Activated effector memory CD4-positive, alpha-beta T cell treated with Interleukin-2 at 50 U/mL for 16 hours (primary cell): ENCODE measurements at regions not wholly inside any gene's neighbourhood (a gene's known extent, or its start where the extent isn't known, plus 50 kb on each side); places are given as distances from the start of the nearest gene placed in this dataset.

Experiments used
- DNase-seq: peaks from one replicate; pipeline ENCODE4 v3.0.0-alpha.2; 2020

DNA sequence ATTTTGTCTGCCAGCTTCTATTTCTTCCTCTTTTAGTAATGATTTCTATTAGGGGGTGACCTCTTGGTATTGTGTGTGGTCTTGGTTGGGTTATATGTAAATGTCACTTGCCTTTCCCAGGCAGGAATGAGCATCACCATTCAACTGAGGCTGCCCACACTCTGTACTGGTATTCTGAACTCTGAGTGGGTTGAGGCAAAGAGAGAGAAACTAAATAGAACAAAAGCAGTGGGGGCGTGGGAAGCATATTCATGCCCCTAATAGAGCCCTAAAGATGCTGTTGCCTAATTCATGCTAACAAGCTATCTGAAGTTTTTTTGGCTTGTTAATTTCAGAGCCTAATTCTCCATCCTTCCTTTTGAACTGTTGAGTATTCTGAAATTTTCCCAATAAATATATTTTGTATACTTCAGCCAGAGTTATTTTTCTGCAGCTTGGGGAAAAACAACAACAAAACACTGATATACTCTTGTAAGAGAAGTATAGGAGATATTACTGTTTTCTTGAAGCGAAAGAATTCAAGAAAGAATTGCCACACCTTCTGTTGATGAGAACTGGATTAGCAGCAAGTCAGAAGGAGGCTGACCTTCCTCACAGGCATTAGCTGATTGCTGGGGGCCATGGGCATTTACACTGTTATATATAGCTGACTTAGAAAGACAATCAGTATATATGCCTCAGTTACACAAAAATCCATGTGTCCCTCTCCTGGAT is 315.8 kb upstream of the KLF12 start:
- no peak for DNase-seq

DNA sequence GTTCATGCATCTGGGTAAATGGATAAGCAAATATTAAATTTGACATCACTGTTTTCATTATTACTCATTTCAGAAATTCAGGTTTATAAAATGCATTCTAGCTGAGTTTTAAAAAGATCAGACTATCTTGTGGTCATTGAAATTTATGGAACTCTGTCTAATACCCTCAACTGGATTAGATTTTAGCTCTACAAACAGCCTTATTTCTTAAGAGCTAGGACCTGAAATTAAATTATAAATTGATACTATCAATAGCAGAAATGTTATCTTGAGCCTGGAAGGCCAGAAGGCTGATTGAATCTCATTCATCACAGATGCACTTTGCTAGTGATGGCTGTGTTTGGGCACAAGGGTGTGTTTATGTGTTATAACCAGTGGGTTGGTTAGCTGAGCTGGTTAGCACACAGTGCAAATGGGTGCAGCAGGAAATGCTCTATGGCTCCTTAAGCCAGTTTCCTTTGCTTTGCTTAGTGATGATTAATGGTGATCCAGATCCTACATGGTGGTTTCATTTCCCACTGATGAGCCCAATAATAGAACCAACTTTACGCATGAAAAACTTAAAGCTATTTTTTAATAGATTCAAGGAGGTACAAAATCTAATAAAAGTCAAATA is 310.8 kb upstream of the KLF12 start:
- no peak for DNase-seq

DNA sequence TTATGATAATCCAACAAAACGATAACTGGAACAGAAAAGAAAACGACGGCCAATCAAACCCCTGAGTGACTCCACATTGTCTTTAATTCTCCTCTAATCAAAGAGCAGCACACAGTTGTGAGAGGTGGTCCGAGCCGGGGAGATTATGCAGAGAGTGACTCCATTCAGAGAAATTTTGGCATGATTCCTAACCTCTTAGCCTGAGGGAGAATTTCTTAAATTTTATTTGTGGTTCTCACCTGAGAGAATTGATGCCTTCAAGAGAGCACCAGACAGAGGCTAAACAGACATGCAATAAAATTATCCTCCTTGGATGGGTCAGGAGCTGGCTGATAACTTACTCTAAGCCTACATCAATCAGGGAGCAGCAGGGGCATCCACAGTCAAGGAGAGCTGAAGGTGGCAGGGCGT is 310.0 kb upstream of the KLF12 start:
- no peak for DNase-seq

DNA sequence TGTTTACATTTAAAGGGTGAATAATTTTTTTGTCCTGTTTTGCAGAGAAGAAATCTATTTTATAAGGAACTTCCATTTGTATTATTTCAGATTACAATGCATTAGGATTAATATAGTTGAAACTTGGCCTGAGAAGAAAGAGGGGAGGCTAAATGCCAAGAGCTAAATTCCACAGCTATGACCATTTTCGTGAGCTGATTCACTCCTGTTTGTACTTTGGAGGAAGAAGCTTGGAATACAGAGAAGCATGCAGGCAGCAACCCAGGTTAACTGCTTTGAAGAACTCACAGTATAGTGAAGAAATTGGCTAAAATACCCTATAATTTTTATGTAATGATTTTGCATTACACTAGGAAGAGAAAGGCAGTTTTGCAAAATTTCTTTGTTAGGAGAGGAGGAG is 309.4 kb upstream of the KLF12 start:
- no peak for DNase-seq

DNA sequence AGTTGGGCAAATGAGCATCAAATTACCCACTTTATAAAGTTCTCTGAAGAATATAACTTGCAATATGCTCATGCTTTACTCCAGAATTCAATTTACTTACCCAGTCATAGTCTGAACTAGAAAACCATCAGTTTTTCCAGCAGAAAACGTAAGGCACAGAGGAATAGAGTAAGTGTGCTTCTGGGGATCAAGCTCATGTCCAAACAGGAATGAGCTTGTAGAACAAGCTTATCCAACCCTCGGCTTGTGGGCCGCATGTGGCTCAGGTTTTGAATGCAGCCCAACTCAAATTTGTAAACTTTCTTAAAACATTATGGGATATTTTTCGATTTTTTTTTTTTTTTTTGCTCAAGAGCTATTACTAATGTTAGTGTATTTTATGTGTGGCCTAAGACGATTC is 308.5 kb upstream of the KLF12 start:
- no peak for DNase-seq

DNA sequence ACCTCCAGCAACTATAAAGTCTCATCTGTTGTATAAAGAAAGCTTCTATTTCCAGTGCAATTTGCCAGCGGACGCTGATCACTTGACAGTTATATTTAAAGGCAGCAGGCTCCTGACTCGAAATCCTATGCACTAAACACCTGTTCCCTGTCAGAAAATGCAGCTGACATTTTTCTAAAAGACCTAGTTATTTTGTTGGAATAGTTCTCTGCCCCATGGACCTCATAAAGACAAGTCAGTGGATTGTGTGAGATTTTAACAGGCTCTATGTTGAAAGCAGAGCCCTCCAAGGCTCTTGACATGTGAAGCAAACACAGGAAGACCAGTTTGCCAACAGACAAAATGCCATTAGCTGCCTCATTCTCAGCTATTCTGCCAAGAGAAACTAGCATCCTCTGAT is 304.7 kb upstream of the KLF12 start:
- no peak for DNase-seq

DNA sequence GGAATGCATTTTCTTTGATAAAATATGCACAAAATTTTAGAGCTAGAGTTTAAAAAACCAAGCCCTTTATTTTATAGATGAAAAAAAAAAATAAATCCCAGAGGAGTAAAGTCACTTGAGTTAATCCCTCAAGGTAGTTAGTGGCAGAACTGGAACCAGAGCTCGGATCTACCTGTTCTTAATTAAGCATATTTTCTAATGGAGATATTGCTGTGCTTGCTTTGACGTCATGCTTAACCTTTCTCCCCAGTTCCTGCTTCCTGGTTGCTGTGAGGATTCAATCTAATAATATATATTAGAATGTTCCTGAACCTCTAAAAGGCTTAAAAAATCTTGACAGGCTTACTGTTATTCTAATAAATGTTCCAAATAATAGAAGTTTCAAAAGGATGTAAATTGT is 300.6 kb upstream of the KLF12 start:
- DNase-seq, result no peak

DNA sequence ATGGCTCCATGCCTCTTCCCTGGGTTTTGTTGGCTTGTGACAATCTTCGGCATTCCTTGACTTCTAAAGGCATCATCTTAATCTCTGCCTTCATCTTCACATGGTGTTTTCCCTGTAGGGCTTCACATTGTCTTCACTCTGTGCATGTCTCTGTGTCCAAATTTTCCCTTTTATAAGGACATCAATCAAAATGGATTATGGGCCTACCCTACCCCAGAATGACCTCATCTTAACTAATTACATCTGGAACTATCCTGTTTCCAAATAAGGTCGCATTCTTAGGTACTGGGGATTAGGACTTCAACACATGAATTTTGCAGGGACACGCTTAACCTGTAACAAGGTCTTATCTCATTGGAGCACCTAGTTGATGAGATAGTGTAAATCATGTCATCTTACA is 290.3 kb upstream of the KLF12 start:
- DNase-seq, result no peak

DNA sequence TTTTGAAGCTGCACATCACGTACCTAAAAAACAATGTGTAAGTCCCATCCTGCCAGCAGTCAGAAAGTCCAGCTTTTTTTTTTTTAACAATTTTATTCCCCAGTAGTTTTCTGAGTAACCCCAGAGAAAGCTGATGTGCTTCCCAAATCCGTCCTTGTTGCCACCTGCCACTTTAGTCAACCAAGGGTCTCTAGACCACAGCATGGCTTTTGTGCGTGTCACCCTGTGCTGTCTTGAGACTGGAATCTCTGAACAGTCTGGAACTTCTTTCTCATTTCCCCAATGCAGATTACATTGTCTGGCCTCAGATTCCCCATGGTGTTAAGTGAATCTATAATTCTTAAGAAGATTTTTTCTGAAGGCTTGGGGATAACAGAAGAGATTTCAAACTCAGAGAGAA is 289.2 kb upstream of the KLF12 start:
- DNase-seq, result no peak

DNA sequence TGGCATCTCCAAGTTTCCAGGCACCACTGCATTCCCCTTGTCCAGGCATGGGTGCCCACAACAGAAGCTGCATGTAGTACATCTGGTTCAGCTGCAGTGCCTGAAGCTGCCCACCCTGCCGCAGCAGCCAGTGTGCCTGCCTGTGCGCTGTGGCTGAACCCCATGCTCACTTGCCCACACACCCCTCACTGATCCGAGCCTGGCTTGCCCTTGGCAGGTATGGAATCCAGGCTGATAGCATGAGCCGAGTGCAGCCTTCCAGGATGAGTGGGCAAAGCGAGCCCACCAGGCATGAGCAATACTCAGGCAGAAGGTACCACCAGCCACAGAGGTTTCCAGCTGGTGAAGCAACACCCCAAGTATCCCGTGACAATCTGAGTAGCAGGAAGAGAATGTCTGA is 280.3 kb upstream of the KLF12 start:
- no peak for DNase-seq

DNA sequence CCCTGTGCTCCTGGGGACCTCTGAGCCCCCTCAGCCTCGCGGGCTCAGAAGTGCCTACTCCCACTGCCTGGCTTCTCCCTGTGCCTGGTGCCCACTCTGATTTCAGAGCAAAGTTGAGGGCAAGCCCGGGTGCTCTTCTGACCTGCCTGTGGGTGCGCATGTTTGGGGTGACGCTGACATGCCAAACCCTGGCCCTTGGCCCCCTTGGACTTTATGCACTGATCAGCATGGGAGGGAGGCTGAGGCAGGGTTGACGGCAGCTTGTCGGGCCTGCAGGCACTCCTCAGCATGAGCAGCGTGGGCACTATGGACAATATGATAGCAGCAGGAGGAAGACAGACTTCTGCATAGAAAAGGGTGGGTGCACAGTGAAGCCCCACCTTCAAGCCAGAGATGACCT is 279.3 kb upstream of the KLF12 start:
- no peak for DNase-seq

DNA sequence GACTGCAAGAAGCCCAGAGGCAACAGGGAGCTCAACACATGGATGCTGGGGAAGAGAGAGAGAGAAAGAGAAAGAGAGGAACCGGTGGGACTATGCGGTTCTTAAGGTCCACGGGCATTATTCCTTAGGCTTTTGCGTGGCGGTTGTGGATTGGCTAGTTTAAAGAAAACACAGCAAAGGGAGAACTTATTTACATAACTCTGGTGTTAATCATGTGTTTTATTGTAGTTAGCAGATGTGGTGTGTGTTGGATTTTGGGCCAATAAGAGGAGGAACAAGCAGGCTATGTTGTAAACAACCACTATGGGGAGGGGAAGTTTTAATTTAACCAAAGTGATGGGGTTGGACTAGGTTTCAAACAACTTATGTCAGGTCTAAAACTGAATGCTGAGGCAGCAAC is 275.3 kb upstream of the KLF12 start:
- DNase-seq, result no peak

DNA sequence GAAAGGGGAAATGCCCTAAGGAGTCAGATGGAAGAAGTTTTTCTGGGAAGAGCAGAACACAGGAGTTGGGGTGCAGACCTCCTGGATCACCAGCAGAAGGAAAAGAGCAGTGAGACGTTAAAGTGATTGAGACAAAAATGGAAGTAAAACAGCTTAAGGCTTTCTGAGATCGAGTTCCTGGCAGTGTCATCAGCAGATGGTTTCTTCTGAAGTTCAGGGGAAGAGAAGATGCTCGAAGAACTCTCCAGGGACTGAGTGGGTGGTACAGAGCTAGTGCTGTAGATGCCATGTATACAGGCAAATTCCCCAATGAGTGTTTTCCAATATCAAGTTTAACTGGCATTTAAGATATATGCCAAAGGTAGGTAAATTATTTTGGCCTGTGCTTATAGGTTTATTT is 272.2 kb upstream of the KLF12 start:
- DNase-seq, result no peak

DNA sequence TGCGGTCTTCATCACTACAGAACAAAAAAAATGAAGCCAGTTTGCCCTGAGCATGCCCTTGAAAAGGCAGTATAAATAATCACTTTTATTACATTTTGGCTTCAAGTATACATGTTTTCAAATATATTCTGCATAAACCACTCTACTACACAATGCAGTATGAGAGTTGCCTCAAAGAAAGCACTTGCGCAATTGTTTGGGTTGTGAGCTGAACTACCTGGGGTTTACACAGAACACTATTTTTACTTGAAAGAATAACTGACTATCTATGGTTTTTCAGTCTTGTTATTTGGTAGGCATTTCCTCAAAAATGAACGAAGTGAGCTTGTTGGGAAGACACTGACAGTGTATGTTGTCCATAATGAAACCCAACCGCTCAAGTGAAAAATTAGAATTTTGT is 264.4 kb upstream of the KLF12 start:
- no peak for DNase-seq

DNA sequence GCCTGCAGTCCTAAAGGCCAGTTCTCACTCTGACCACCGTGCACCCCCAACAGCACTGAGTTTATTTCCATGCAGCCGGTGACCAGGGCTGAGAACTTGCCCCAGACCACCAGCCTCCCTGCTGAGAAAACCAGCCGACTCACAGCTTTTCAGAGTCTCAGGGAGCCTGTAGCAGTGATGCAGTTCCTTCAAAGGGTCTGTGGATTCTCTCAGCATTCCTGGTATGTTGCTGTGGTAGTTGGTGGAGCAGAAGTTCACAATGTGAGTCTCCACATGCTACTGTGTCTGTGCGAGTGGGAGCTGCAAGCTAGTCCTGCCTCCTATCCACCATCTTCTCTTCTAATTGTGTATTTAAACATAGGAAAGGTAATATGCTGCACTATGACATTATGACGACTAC is 254.9 kb upstream of the KLF12 start:
- no peak for DNase-seq

DNA sequence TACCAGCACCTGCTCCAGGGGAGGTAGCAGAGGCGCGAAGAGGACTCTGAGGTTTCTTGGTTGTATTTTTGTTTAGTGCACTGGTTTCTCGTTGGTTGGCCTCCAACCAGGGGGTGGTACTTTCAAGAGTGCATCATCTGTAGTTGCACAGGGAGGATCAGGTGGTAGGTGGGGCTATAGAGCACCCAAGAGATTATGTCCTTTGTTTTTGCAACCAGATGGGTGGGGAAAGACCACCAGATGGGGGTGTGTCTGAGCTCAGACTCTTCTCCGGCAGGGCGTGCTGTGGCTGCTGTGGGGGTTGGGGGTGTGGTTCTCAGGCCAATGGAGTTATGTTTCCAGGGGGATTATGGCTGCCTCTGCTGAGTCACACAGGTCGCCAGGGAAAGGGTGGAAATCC is 254.4 kb upstream of the KLF12 start:
- DNase-seq, result no peak

DNA sequence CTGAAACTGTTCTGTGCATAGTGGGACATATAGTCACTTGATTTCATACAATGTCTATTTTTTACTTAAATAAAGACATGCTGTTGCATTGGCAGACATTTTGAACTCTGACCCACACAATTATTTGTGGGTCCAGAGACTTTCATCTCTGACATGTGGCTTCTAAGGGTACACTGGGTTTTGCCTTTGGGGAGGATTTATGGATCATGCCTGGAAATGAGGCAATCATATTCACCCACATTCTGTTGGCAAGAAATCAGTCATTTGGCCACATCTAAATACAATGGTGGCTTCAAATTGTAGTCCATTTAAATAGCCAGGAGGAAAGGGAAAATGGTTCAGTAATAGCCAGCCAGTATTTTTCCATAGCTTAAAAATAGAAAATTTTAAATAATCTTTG is 238.3 kb upstream of the KLF12 start:
- no peak for DNase-seq

DNA sequence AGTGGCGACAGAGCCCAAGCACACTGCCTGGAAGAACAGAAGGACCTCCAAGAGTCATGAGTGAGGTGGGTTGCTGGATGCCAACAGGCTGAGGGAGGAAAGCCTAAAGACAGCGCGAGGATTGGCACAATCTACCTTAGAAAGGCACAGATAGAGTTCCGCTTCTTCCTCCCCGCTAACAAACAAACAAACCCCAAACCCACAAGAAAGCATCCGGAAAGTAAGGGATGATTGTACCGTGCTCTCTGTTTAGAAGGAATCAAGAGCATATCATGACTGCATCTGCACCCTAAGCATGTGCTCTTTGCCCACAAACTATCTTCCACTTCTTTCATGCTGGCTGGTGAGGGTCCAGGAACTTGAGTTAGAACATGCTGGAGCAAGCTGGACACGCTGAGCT is 233.0 kb upstream of the KLF12 start:
- DNase-seq, result no peak

DNA sequence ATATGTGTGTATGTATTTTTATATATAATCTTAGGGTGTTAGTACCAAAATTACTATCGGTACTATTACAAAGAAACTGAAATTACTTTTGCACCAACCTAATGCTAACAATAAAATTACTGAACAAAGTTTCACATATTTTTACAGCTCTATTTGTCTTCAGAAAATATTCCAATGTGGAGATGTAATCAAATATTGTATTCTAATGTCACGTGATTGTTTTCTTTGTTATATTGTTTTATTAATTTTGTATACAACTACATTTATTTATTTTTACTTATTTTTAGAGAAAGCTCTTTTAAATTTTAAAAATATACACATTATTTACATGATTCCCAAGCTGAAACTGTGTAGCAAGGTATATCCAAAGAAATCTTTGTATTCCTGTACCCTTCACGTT is 227.1 kb upstream of the KLF12 start:
- DNase-seq, result no peak

DNA sequence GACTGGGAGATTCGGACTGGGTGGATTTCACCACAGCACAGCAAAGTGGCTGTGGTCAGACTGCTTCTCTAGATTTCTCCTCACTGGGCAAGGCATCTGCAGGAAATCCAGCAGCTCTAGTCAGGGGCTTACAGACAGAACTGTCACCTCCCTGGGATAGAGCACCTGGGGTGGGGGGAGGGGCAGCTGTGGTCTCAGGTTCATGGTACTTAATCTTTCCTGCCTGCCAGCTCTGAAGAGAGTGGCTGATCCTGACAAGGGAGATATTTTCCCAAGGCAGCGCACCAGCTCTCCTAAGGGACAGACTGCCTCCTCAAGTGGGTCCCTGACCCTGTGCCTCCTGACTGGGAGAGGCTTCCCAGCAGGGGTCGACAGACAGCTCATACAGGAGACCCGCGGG is 212.8 kb upstream of the KLF12 start:
- DNase-seq, result no peak

DNA sequence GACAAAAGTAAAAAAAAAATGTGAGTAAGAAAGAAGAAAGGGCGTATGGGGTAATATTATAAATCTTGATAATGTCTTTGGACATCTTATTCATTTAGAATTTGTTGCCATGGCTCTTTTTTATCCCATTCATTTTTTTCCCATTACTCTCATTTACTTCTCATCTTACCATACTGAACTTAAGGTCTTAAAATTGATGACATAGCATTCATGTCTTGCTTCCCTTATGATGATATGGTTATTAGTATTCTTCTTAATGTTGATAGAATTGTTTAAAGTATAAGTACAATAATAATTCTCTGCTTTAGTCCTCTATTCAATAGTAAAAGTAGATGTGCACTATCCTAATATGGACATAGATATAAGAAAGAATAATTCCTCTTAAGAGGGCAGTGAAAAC is 204.1 kb upstream of the KLF12 start:
- no peak for DNase-seq

DNA sequence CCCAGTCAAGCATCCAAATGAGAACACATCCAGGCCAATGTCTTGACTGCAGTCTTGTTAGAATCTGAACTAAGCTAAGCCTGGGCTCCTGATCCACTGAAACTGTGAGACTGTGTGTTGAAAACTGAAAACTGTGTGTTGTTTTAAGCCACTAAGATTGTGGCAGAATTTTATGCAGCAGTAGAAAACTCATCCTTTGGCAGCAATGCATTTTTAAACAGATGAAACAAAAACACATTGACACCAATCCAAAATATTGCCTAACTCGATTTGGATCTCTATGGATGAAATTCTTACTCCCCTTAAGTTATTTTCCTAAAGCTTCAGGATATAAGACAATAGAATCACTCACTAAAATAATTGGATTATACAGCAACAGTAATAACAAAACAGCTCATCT is 202.3 kb upstream of the KLF12 start:
- DNase-seq, result no peak

DNA sequence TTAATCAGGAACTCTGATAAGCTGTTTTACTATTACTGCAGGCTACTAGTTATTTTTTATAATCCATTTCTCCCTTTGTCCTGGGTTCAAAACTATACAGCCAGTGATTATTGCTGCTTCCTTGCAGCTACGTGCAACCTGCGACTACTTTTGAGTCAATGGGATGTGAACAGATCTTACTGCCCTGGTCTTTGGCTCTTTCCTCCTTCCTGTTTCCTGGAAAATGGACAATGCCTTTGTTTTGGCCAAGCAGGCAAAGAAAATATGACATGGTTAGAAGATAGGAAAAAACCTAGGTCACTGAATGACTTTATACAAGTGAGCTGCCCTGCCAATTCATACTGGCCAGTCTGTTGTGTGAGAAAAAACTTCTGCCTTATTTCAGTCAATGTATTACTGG is 201.2 kb upstream of the KLF12 start:
- DNase-seq, result no peak

DNA sequence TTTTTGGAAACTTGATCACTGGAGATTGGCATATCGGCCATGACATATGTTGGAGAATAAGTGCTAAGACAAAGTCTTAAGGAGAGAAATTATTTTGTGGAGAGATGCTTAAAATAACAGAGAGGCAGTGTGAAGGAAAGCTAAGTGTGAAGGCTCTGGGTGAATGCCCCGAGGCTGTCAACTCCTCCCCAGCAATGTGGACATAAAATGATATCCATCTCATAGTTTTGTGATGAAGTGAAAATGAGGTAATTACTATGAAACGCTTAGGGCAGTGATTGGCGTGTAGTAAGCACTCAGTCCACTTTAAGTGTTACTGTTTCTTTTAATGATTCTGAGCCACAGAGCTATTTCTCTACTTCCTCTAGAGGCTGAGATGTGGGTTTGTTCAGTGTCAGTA is 195.8 kb upstream of the KLF12 start:
- DNase-seq, result no peak

DNA sequence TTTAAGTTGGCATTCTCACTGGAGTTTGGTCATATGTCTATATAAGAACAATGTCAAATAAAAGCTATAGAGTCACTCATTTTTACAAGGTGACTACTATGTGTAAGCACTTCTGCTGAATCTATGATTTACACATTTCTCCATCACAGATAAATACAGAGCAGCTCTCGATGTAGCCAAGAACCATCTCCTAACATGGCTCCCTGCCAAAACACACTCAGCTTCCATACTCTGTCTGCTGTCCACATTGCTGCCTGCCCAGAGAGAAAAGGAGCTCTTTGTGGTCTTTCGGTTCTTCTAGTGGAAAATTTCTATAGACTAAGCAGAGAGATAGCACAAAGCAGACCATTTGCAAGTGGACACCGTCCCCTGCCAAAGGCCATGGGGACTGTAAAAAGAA is 190.9 kb upstream of the KLF12 start:
- no peak for DNase-seq
